ENCODE measurements at regions not wholly inside any gene's neighbourhood (a gene's known extent, or its start where the extent isn't known, plus 50 kb on each side); places are given as distances from the start of the nearest gene placed in this dataset.
"Not testable (repeated sequence)": the region's sequence is repeated elsewhere in the genome, so short reads cannot be mapped to it uniquely, and the experiment has no call there.

DNA sequence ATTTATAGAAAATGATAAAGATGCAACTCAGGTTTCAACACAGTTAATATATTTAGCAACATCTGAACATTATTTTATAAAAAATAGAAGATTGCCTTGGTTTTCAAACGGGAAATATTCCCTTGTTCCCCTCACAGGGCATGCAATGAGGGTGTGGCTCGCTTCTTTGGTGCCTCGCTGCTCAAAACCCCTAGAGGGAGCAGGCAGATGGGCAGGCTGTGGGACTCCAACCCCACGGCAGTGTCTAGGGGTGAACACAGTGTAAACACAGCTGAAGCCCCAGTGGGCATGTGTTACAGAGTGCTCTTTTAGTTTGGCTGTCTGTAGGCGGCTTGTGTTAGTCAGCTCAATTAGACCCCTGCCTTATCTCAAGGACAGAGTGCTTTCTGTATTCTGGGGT, 560.8 kb upstream of the IMPG1 start:
- no peak for FAIRE-seq

DNA sequence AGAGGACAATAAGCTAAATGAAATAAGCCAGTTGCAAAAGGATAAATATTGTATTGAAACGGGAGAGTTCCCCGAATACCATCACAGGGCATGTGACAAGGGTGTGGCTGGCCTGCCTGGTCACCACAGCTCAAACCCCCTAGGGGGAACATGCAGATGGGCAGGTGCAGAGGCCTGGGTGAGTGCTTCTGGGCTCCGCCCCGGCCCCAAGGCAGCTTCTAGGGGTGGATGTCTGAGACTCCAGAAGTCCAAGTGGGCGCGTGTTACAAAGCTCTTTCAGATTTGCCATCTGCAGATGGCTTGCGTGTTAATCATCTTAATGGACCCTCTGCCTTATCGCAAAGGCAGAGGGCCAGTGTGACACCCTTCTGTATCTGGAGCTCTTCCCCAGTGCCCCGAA, 559.2 kb upstream of the IMPG1 start:
- FAIRE-seq, result no peak

DNA sequence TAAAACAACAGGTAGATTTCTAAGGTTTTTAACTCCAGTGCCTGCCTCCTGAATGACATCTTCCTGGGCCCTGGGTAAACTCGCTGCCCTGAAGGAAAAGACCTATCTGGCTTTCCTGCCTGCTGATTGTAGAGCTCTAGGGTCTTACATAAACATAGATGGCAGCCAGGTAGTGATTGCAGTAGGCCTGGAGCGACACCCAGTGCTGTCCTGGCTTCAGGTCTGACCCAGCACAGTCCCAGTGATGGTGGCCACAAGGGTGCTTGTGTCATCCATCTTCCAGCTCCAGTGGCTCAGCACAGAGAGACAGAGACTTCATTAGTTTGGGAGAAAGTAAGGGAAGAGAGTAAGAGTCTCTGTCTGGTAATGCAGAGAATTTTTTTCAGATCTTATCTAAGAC, 542.9 kb upstream of the IMPG1 start:
- no peak for FAIRE-seq

DNA sequence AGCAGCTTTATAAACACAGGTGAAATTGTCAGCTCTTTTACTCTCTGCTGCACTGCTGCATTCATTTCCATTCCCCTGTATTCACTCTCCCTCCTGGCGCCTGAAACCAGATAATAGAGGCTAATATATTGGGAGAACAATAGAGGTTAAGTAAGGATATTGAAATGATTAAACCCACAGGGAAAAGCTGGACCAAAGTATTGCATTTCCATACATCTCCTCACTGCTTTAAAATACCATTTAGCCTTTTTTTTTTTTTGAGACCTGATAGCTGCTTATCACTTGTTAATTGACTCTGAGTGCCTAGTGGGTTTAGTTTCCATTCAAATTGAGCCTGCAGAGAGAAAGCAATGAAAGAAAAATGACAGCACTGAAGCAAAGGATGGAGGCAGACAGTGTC, 540.5 kb upstream of the IMPG1 start:
- FAIRE-seq, result no peak

DNA sequence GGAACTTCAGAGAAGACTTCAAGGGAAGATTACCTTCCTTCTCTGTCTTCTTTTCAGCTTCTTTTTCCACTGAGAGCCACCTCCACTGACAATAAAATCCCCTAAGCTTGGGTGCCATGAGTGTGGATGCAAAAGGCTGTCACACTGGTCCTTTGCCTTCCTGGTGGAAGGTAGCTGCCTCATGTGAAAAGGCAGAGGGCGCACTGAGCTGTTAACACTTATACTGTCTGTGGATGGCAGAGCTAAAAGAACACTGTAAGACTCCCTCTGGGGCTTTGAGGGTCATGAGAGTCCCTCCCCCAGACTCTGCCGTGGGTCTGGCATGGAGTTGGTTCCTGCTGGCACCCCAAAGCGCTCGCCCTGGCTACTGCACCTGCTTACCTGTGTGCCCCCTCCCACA, 536.7 kb upstream of the IMPG1 start:
- no peak for FAIRE-seq

DNA sequence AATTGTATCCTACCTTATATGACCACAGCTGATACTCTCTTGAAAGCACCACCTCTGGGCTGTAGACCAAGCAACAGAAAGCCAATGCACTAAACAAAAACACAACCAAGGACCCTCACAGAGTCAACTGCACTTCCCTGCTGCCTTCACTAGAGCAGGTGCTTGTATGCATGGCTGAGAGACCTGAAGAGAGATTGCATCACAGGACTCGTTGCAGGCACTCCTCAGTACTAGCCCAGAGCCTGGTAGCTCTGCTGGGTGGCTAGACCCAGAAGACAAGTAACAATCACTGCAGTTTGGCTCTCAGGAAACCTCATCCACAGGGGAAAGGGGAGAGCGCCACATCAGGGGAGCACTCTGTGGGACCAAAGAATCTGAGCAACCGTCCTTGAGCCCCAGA, 521.6 kb upstream of the IMPG1 start:
- FAIRE-seq, result no peak

DNA sequence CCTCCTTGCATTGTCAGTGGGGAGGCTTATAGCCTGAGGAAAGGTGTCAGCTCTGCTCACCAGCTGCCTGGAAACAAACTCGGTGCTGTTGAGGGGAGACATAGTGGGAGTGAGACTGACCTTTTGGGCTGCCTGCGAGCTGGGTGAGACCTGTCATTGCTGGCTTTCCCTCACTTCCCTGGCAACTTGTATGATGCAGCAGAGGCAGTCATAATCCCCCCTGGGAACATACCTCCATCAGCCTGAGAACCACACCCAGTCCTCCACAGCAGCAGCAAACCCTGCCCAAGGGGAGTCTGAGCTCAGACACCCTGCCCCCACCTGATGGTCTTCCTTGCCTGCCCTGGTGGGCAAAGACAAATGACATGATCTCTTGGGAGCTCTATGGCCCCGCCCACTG, 521.2 kb upstream of the IMPG1 start:
- FAIRE-seq, result no peak

DNA sequence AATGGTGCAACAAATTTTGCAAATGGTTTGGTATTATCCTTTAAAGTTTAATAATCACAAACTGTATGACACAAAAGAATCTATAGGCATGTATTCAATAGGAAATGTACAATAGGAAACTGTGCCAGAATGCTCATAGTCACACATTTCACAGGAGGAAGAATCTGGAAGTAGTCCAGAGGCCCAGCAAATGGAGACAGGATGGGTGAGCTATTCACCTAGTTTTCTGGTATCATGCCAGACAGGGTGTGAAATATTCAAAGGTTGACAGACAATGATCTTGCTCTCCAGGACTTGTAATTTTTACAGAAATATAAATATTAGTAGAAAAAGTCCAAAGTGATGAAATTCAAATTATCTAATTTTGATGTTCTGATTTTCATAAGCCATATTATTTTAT, 520.1 kb upstream of the IMPG1 start:
- no peak for FAIRE-seq

DNA sequence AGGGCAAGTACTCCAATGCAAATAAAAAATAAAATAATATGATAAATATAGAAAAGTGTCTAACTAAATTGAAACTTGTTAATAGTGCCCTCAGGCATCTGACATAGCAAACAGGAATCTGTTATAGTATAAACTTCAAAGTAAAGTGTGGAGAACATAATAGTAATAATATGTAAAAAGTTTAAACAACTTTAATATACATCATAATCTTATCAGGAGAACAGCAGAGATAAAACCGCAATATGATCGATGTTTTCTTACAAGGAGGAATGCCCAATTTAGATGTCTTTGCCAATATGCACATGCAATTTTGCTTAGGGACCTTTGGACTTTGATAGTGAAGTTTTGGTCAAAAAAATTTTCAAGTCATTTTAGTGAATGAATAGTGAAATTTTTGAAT, 514.8 kb upstream of the IMPG1 start:
- FAIRE-seq, result no peak

DNA sequence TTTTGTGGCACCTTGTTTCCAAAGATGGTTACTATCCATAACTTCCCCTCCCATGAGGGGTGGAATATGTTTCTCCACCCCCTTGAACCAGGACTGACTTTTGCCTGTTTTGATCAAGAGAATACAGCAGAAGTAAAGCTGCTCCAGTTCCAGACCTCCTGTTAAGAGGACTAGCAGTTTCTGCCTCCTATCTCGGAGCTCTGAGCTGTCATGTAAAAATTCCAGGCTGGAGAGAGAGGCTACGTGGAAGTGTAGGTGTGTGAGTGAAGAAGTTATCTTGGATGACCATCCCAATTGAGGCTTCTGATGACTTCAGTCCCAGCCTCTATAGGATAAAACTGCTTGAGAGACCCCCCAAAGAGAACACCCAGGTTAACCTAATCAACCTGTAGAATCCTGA, 511.7 kb upstream of the IMPG1 start:
- no peak for FAIRE-seq

DNA sequence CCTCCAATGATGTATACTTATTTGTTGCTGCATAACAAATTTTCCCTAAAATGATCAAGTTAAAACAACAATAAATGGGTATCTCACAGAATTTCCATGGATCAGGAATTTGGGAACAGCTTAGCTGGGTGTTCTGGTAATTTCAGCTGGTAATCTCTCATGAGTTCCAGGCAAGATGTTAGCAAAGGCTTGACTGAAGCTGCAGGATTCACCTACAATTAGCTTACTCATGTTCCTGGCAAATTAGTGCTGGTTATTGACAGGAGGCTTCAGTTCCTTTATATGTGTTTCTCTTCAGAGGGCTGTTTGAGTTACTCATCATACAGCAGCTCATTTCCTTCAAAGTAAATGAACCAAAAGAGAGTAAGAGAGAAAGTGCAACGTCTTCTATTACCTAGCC, 506.3 kb upstream of the IMPG1 start:
- no peak for FAIRE-seq

DNA sequence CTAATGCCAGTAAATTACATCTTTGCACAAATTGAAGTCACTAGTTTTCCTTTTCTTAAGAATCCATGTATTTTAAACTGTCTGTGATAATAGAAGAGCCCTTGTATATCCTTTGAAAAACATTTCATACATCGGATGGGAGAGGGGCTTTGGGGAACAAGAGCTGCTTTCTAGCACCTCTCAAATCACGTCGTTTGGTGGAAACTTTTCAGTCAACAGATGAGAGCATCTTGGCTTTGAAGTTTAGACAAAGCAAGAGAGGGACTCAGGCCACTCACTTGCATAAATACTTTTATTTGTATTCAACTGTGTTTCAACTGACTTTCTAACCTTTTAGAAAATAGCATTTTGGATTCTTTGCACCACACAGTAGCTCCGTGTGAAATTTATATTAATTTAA, 502.3 kb upstream of the IMPG1 start:
- FAIRE-seq, result no peak

DNA sequence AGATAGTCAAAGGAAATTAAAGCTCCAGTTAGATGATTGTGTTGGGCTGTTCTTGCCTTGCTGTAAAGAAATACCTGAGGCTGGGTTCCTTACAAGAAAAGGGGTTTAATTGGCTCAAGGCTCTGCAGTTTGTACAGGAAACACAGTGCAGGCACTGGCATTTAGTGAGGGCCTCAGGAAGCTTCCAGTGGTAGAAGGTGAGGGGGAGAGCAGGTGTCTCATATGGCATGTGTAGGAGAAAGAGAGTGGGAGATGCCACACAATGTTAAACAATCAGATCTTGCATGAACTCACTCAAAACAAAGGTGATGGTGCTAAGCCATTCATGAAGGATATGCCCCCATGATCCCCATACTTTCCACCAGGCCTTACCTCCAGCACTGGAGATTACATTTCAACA, 493.5 kb upstream of the IMPG1 start:
- no peak for FAIRE-seq

DNA sequence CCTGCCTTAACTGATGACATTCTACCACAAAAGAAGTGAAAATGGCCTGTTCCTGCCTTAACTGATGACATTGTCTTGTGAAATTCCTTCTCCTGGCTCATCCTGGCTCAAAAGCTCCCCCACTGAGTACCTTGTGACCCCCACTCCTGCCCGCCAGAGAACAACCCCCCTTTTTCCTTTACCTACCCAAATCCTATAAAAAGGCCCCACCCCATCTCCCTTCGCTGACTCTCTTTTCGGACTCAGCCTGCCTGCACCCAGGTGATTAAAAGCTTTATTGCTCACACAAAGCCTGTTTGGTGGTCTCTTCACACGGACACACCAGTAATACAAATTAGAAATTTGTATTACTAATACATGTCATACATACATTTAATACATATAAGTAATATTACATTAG, 489.9 kb upstream of the IMPG1 start:
- FAIRE-seq, result not testable (repeated sequence)

DNA sequence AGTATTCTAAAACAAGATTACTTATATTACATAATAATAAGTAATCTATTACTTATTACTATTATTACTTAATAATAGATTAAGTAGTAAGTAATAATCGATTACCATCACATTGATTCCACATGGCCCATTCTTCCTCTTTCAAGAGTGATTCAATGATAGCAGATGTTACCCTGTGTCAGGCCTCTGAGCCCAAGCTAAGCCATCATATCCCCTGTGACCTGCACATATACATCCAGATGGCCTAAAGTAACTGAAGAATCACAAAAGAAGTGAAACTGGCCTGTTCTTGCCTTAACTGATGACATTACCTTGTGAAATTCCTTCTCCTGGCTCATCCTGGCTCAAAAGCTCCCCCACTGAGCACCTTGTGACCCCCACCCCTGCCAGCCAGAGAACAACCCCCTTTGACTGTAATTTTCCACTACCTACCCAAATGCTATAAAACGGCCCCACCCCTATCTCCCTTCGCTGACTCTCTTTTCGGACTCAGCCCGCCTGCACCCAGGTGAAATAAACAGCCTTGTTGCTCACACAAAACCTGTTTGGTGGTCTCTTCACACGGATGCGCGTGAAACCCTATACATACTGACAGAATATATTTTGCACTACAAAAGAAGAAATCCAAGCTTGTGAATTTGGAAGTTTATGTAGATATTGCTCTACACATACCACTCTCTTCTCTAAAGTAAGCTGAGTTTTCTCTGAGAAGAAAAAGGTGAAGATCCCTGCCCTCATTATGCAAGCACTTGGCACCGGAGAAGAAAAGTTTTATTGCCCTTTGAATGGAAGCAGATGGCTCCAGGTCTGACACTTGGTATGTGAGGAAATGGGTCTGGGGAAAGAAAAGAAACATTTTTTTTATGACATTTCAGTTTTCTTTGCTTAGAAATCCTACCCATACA, 488.6 kb upstream of the IMPG1 start:
- FAIRE-seq, result not testable (repeated sequence)

DNA sequence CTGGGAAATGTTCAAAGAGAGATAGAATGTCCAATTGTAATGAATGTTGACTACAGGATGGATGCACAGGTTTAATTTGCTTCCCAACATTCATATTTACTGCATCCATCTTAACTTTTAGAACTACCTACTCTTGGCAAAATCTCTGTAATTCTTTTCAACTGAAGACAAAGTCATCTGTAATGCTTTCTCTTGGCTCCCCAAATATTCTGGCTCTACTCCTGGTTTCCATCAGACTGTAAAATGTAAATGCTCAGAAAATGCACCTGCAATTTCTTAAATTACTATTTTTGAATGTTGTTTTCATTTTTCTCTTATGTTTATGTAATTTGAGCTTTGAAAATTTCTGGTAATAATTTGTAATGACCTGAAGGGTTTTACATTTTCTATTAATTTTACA, 480.8 kb upstream of the IMPG1 start:
- FAIRE-seq, result no peak

DNA sequence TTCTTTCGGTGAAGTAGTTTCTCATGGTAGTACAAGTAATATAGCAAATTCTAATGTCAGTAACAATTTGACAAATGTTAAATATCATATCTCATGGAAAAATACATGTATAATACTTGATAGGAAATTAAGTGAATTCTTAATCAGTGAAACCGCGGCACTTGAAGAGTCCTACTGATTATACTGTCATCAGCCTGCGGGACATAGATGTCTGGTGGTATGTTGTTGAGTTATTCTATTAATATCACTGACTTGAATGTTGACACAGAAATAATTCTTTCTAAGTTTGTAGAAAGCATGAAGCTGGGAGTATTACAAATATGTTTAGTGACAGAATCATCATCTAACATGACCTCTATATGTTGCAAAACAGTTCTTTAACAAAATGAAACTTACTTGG, 479.8 kb upstream of the IMPG1 start:
- FAIRE-seq, result no peak

DNA sequence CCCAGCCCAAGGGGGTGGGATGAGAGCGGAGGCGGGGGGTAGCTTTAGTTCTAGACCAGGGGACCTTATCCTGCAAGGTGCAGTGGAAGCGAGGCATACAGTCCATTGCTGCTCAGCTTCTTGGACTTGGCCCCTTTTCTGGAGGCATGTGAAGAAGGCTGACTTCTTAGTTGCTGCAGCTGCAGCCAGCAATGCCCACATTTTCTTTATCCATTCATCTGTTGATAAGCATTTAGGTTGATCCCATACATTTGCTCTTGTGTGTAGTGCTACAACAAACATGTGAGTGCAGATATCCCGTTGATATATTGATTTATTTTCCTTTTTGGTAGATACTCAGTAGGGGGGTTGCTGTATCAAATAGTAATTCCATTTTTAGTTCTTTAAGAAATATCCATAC, 461.2 kb upstream of the IMPG1 start:
- no peak for FAIRE-seq

DNA sequence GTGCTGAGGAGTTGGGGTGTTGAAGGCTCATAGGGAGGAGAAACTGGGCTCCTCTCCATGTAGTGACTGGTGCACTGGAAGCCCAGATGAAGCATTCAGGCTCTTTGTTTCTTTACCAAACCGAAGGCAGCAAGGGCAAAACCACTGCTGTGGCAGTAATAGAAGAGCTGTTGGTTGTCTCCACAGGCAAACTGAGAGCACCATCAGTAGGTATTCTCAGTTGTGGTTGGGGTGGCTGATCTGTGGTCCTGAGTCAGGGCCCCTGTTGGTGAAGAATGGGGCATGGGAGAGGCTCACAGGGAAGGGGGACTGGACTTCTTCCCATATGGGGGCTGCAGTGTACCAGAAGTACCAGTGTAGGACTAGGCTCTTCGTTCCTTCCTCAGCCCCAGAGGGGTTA, 460.2 kb upstream of the IMPG1 start:
- FAIRE-seq, result no peak

DNA sequence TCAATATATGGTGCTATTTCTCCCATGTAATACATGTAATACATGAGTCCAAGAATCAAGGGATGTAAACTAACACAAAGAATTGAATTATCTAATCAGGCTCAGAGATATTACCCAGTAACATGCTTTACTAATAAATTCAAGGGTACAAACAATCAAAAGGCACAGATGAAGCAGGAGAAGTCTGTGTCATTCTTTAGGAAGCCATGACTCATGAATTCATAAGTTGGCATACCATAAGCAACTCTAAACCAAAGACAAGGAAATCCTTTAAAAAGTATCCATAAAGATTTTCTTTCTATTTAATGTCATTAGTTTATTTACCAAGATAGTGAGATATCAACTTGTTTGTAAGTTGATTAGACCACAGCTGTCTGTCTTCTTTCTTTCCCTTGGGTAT, 446.0 kb upstream of the IMPG1 start:
- FAIRE-seq, result no peak

DNA sequence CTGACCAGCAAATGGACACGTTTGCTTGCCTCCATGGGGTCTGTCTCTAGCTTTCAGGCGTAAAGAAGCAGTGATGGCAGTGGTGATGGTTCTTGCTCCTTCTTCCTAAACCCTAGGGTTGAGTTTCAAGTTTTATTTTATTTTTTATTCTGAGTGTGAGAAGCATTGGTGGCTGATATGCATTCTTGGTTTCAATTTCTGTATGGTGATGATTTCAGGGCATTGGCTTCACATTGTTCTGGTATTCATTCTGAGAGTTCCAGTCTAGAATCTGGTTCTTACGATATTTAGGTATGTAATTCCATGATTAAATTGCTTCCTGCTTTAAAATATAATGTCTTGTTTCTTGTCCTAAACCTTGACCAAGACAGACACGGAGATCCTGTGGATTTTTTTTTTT, 444.5 kb upstream of the IMPG1 start:
- no peak for FAIRE-seq

DNA sequence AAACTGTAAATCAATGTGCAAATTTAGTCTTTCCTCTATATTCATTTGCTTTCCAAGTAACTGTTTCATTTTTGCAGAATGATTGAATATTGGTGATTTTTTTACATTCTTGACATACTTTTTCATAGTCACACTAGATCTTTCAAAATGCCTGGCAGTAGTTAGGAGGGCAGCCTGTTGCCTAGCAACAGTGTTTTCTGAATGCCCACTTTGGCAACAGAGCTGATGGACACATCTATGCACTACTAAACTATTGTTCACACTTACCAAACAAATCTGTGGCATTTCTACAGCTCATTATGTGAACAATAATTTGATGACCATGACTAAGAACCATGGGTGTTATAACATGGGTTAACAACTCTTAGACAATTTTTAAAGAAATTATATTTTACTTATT, 438.0 kb upstream of the IMPG1 start:
- FAIRE-seq, result no peak

DNA sequence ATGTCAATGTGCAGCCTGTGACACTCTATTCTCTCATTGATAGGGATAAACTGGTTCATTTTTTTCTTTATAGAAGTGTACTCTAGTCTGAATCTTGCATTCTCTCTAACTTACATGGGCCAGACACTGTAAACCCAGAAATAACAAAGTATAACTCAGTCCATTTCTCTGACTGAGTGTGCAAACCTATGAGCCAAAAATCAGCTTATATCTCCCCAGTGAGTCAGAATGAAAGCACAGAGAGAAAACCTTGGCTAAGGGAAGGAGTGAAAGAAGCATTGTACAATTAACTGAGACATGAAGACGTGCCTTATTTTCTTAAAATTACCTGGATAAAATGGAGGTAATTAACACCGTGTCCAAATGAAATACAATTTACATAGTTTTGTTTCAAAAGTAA, 436.9 kb upstream of the IMPG1 start:
- no peak for FAIRE-seq

DNA sequence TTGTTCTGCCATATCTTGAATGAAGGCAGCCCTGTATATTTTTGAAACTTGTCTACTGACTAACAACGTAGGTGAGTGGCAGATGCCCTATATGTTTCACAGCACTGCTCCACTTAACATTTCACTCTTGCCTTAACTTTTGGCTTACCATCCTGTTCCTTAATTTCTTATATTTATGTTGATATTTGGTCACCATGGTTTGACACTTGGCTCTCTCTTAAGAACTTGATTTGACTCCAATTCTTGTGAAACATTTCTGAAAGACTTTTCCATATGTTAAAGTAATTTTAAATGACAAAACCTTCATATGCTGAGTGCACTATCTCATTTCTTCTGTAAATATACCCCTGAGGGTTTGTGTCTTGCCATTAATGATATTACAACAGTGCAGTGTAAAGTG, 434.3 kb upstream of the IMPG1 start:
- FAIRE-seq, result no peak

DNA sequence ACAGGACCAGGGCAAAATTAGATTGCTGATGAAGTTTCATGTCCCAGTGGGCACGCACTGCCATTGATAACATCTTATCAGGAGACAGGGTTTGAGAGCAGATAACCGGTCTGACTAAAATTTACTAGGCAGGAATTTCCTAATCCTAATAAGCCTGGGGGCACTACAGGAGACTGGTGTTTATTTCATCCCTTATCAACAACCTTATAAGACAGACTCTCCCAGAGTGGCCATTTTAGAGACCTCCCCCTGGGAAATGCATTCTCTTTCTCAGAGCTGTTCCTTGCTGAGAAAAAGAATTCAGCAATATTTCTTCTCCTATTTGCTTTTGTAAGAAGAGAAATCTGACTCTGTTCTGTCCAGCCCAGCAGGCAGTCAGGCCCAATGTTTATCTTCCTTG, 423.4 kb upstream of the IMPG1 start:
- FAIRE-seq, result no peak
